Mesendoderm (in vitro differentiated cells): ENCODE measurements at regions not wholly inside any gene's neighbourhood (a gene's known extent, or its start where the extent isn't known, plus 50 kb on each side); places are given as distances from the start of the nearest gene placed in this dataset.

ENCODE experiments used
- DNase-seq: peaks from one replicate; pipeline ENCODE4 v3.0.0; 2013
- H2AK5ac ChIP-seq: 2 replicates; pipeline ENCODE4 v1.6.1; 2013; ENCODE audit warnings: low read length, inconsistent platforms
- H2BK120ac ChIP-seq: 2 replicates; pipeline ENCODE4 v1.6.1; 2013; ENCODE audit warnings: low read depth, mild to moderate bottlenecking, low read length, moderate library complexity, mixed read lengths
- H2BK15ac ChIP-seq: replicated peaks from 2 replicates; pipeline ENCODE4 v1.6.1; 2013; ENCODE audit warnings: low read depth, mild to moderate bottlenecking, moderate library complexity
- H2BK5ac ChIP-seq: 2 replicates; pipeline ENCODE4 v1.6.1; 2013; ENCODE audit warnings: low read length, inconsistent platforms
- H3K18ac ChIP-seq: 2 replicates; pipeline ENCODE4 v1.6.1; 2013; ENCODE audit warnings: mild to moderate bottlenecking, low read length, mixed read lengths
- H3K23ac ChIP-seq: one replicate; pipeline ENCODE4 v1.6.1; 2013; ENCODE audit warnings: low read length
- H3K27ac ChIP-seq: 2 replicates; pipeline ENCODE4 v1.5.1; 2013; ENCODE audit warnings: low read depth, mild to moderate bottlenecking, inconsistent platforms, low read length, moderate library complexity
- H3K27me3 ChIP-seq: 2 replicates; pipeline ENCODE4 v1.6.1; 2013; ENCODE audit warnings: low read length, control low read depth, mild to moderate bottlenecking, inconsistent platforms; ENCODE audit not compliant: insufficient read depth, poor library complexity
- H3K36me3 ChIP-seq: 2 replicates; pipeline ENCODE4 v1.6.1; 2013; ENCODE audit warnings: low read length, inconsistent platforms; ENCODE audit not compliant: control insufficient read depth, insufficient read depth
- H3K4ac ChIP-seq: one replicate; pipeline ENCODE4 v1.6.1; 2013; ENCODE audit warnings: low read depth, mild to moderate bottlenecking, low read length, moderate library complexity
- H3K4me1 ChIP-seq: 2 replicates; pipeline ENCODE4 v1.6.1; 2013; ENCODE audit warnings: low read depth, low read length, inconsistent platforms; ENCODE audit not compliant: control insufficient read depth
- H3K4me2 ChIP-seq: 2 replicates; pipeline ENCODE4 v1.6.1; 2013; ENCODE audit warnings: low read length
- H3K4me3 ChIP-seq: 2 replicates; pipeline ENCODE4 v1.5.1; 2013; ENCODE audit warnings: mild to moderate bottlenecking, low read length
- H3K56ac ChIP-seq: one replicate; pipeline ENCODE4 v1.6.1; 2013; ENCODE audit warnings: low read length
- H3K79me1 ChIP-seq: 2 replicates; pipeline ENCODE4 v1.6.1; 2013; ENCODE audit warnings: low read length, inconsistent platforms
- H3K79me2 ChIP-seq: 2 replicates; pipeline ENCODE4 v1.6.1; 2013; ENCODE audit warnings: mild to moderate bottlenecking, low read length; ENCODE audit not compliant: control insufficient read depth, insufficient read depth
- H3K9ac ChIP-seq: 2 replicates; pipeline ENCODE4 v1.6.1; 2013; ENCODE audit warnings: low read length, inconsistent platforms
- H4K5ac ChIP-seq: one replicate; pipeline ENCODE4 v1.6.1; 2013; ENCODE audit warnings: low read length
- H4K8ac ChIP-seq: one replicate; pipeline ENCODE4 v1.6.1; 2013; ENCODE audit warnings: low read depth, mild to moderate bottlenecking, control low read depth, low read length, moderate library complexity
- WGBS: extraction: QIAGEN DNeasy Blood & Tissue Kit; methylation state at CpG from one replicate; pipeline ENCODE4 v1.1.7; 2013; ENCODE audit warnings: low lambda C conversion rate, missing lambda C conversion rate; ENCODE audit not compliant: insufficient coverage; ENCODE audit errors: extremely low coverage; 5-methylcytosine and 5-hydroxymethylcytosine counted together

DNA sequence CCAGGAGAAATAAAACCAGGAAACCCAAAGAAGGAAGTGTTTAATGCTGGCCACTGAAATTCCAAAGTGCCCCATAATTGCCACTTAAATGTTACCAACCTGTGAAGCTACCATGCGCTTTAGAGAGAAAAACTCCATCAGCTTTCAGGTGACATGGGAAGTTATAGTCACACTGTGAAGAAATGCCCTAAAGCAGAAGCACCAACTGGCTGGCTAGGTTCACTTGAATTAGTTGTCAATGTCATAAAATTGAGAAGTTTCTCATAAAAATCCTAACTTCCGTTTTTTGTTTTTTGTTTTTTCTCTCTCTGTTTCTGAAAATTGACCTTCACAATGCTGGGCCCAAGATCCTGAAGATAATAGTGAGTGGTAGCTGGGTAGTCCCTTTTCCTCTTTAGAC is 167.9 kb upstream of the CTNNB1 start:
- H3K27ac ChIP-seq: no peak overlapping the region
- no peak overlapping the region for H3K23ac ChIP-seq
- no peak overlapping the region for H2BK120ac ChIP-seq
- WGBS: no CpG with 5 or more reads among the region's 2 CpGs
- peaks cover 3% of the 10 kb centered on the region for H3K4me1 ChIP-seq
- no peak for DNase-seq
- no peak overlapping the region for H4K8ac ChIP-seq
- H3K18ac ChIP-seq: no peak overlapping the region
- no peak overlapping the region for H2BK15ac ChIP-seq
- H3K79me2 ChIP-seq: no peaks in the 10 kb centered on the region
- no peak overlapping the region for H2BK5ac ChIP-seq
- H4K5ac ChIP-seq: no peak overlapping the region
- no peak overlapping the region for H2AK5ac ChIP-seq
- no peak overlapping the region for H3K56ac ChIP-seq
- no peaks in the 10 kb centered on the region for H3K79me1 ChIP-seq
- H3K4me3 ChIP-seq: no peak overlapping the region
- H3K4me2 ChIP-seq: no peak overlapping the region
- H3K36me3 ChIP-seq: no peaks in the 10 kb centered on the region
- no peaks in the 10 kb centered on the region for H3K27me3 ChIP-seq
- no peak overlapping the region for H3K4ac ChIP-seq
- no peak overlapping the region for H3K9ac ChIP-seq

DNA sequence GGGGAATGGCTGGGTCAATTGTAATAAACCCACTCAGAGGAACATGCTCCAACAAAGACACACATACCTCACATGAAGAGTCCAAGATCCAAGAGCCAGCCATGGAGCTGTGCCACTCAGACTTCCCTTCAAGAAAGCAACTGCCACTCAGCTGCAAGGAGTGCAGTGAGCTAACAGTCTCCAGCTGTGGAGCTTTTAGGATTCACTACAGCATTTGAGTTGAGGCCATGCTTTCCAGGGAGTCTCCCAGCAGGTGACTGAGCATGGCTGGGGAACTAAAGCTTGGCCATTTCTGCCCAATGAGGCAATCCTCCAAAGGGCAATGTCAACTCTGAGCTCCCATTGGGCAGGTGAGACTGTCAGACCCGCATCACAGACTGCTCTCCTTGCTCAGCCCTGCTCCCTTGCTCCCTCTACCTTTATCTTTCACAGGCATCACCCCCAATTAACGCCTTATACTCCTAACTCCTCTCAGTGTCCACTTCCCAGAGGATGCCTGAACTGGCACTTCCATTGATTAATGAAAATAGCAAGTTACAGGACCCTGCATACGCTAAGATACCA is 165.3 kb upstream of the CTNNB1 start:
- Histone ChIP-seq H2BK120ac (no peak overlapping the region), H3K27me3 (no peaks in the 10 kb centered on the region), H3K36me3 (no peaks in the 10 kb centered on the region), H2BK5ac (no peak overlapping the region), H2AK5ac (no peak overlapping the region), H2BK15ac (no peak overlapping the region), H3K79me1 (no peaks in the 10 kb centered on the region), H3K27ac (no peak overlapping the region), H3K4me3 (no peak overlapping the region), H3K18ac (no peak overlapping the region), H4K5ac (no peak overlapping the region), H3K4ac (no peak overlapping the region), H4K8ac (no peak overlapping the region), H3K56ac (no peak overlapping the region), H3K9ac (no peak overlapping the region), H3K23ac (no peak overlapping the region), H3K79me2 (no peaks in the 10 kb centered on the region), H3K4me1 (peaks cover 2% of the 10 kb centered on the region), H3K4me2 (no peak overlapping the region)
- no CpG with 5 or more reads among the region's 3 CpGs for WGBS
- peak; percentile 65 for DNase-seq

DNA sequence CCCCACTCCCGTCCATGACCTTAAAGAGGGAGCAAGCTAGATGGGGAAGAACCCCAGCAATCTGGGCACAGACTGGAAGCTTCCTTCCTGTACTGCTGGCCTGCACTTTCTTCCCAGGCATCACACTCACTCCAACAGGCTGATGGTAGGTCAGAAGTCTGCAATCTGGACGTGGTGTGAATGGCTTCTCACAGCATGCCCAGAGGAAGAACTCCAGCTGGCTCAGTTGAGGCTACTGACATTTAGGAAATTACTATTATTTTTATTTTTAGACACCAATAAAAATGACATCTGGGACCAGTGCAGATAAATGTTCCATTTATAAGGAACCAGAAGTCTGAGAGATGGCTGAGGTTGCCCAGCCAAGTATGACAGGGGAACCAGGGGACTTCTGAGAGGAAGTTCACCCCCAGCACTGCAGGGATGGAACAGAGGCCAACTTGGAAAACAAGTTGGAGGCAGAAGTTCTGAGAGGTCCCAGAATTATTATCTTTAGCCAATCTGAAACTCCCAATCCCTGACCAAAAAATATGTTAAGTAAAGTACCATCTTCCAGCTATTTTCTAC is 163.8 kb upstream of the CTNNB1 start:
- Histone ChIP-seq H4K8ac (no peak overlapping the region), H3K36me3 (no peaks in the 10 kb centered on the region), H3K4me1 (peaks cover 2% of the 10 kb centered on the region), H3K4ac (no peak overlapping the region), H3K18ac (no peak overlapping the region), H3K4me3 (no peak overlapping the region), H3K79me2 (no peaks in the 10 kb centered on the region), H3K4me2 (no peak overlapping the region), H2BK15ac (no peak overlapping the region), H2BK120ac (no peak overlapping the region), H4K5ac (no peak overlapping the region), H3K9ac (no peak overlapping the region), H3K27ac (no peak overlapping the region), H3K27me3 (no peaks in the 10 kb centered on the region), H2AK5ac (no peak overlapping the region), H2BK5ac (no peak overlapping the region), H3K56ac (no peak overlapping the region), H3K23ac (no peak overlapping the region), H3K79me1 (no peaks in the 10 kb centered on the region)
- no CpG with 5 or more reads among the region's 2 CpGs for WGBS
- DNase-seq: no peak

GRCh38 chr3:41037651-41038334 is 161.5 kb upstream of the CTNNB1 start:
- WGBS: no CpG with 5 or more reads among the region's 4 CpGs
- H2BK5ac ChIP-seq: no peak overlapping the region
- H2BK15ac ChIP-seq: no peak overlapping the region

GRCh38 chr3:41040256-41040655 is 159.0 kb upstream of the CTNNB1 start:
- H4K8ac ChIP-seq: no peak overlapping the region
- no CpG with 5 or more reads among the region's 2 CpGs for WGBS

More at GRCh38 chr3:41037651-41038334, 161.5 kb upstream of the CTNNB1 start:
- H2AK5ac ChIP-seq: no peak overlapping the region
- H3K4ac ChIP-seq: no peak overlapping the region
- no peak overlapping the region for H3K18ac ChIP-seq
- H3K9ac ChIP-seq: no peak overlapping the region
- H2BK120ac ChIP-seq: no peak overlapping the region
- H4K5ac ChIP-seq: no peak overlapping the region
- H3K79me2 ChIP-seq: no peaks in the 10 kb centered on the region
- H3K27me3 ChIP-seq: no peaks in the 10 kb centered on the region
- no peak overlapping the region for H3K56ac ChIP-seq
- DNase-seq: no peak
- H3K23ac ChIP-seq: no peak overlapping the region
- no peak overlapping the region for H4K8ac ChIP-seq
- no peaks in the 10 kb centered on the region for H3K36me3 ChIP-seq
- peaks cover 2% of the 10 kb centered on the region for H3K4me1 ChIP-seq
- H3K4me2 ChIP-seq: no peak overlapping the region
- no peak overlapping the region for H3K27ac ChIP-seq
- no peak overlapping the region for H3K4me3 ChIP-seq
- H3K79me1 ChIP-seq: no peaks in the 10 kb centered on the region

More at GRCh38 chr3:41040256-41040655, 159.0 kb upstream of the CTNNB1 start:
- H3K4me3 ChIP-seq: no peak overlapping the region
- no peak overlapping the region for H3K27ac ChIP-seq
- no peaks in the 10 kb centered on the region for H3K79me1 ChIP-seq
- H3K79me2 ChIP-seq: no peaks in the 10 kb centered on the region
- no peak overlapping the region for H4K5ac ChIP-seq
- no peak overlapping the region for H3K56ac ChIP-seq
- H3K27me3 ChIP-seq: no peaks in the 10 kb centered on the region
- no peak overlapping the region for H3K4me2 ChIP-seq
- no peak overlapping the region for H2BK5ac ChIP-seq
- H3K36me3 ChIP-seq: no peaks in the 10 kb centered on the region
- no peak overlapping the region for H3K18ac ChIP-seq
- no peak overlapping the region for H3K4ac ChIP-seq
- no peak overlapping the region for H2BK120ac ChIP-seq
- no peak overlapping the region for H3K9ac ChIP-seq
- no peak overlapping the region for H3K23ac ChIP-seq
- no peak overlapping the region for H2BK15ac ChIP-seq
- no peak overlapping the region for H2AK5ac ChIP-seq
- no peak for DNase-seq
- H3K4me1 ChIP-seq: peaks cover 4% of the 10 kb centered on the region
